H9 (cell line): ENCODE measurements at regions not wholly inside any gene's neighbourhood (a gene's known extent, or its start where the extent isn't known, plus 50 kb on each side); places are given as distances from the start of the nearest gene placed in this dataset.

Source experiments
- DNase-seq: peaks from one replicate; pipeline ENCODE4 v3.0.0-alpha.2; 2017
- H2AFZ ChIP-seq: one replicate; pipeline ENCODE4 v1.6.1; 2013; ENCODE audit warnings: mild to moderate bottlenecking, low read length, control low read depth, moderate library complexity
- H2AK5ac ChIP-seq: 2 replicates; pipeline ENCODE4 v1.6.1; 2013; ENCODE audit warnings: low read length, control low read depth, mixed read lengths; ENCODE audit not compliant: insufficient read length
- H2BK120ac ChIP-seq: one replicate; pipeline ENCODE4 v1.6.1; 2013; ENCODE audit warnings: low read depth, mild to moderate bottlenecking, low read length, control low read depth, inconsistent platforms; ENCODE audit not compliant: poor library complexity, severe bottlenecking
- H2BK12ac ChIP-seq: 2 replicates; pipeline ENCODE4 v1.6.1; 2013; ENCODE audit warnings: low read length, control low read depth, mixed read lengths, low read depth; ENCODE audit not compliant: insufficient read length
- H2BK15ac ChIP-seq: 2 replicates; pipeline ENCODE4 v1.6.1; 2013; ENCODE audit warnings: low read depth, low read length, control low read depth
- H2BK20ac ChIP-seq: one replicate; pipeline ENCODE4 v1.6.1; 2013; ENCODE audit warnings: low read depth, mild to moderate bottlenecking, low read length, control low read depth, inconsistent platforms; ENCODE audit not compliant: poor library complexity, severe bottlenecking
- H2BK5ac ChIP-seq: 2 replicates; pipeline ENCODE4 v1.6.1; 2013; ENCODE audit warnings: low read length, control low read depth, mixed read lengths; ENCODE audit not compliant: insufficient read length
- H3K14ac ChIP-seq: 2 replicates; pipeline ENCODE4 v1.6.1; 2013; ENCODE audit warnings: low read length, control low read depth; ENCODE audit not compliant: insufficient read depth
- H3K18ac ChIP-seq: 2 replicates; pipeline ENCODE4 v1.6.1; 2013; ENCODE audit warnings: low read depth, mild to moderate bottlenecking, mixed read lengths, low read length, control low read depth; ENCODE audit not compliant: insufficient read length
- H3K23ac ChIP-seq: 2 replicates; pipeline ENCODE4 v1.6.1; 2013; ENCODE audit warnings: low read length, control low read depth, mixed read lengths, low read depth; ENCODE audit not compliant: insufficient read length
- H3K23me2 ChIP-seq: 2 replicates; pipeline ENCODE4 v1.6.1; 2013; ENCODE audit warnings: low read depth, mild to moderate bottlenecking, mixed read lengths, low read length, control low read depth; ENCODE audit not compliant: insufficient read length, poor library complexity, severe bottlenecking
- H3K27ac ChIP-seq: 2 replicates; pipeline ENCODE4 v1.5.1; 2013; ENCODE audit warnings: low read length, control low read depth, mixed read lengths, low read depth; ENCODE audit not compliant: insufficient read length
- H3K27me3 ChIP-seq: 2 replicates; pipeline ENCODE4 v1.6.1; 2013; ENCODE audit warnings: low read length, control low read depth, inconsistent platforms; ENCODE audit not compliant: insufficient read depth
- H3K4ac ChIP-seq: 2 replicates; pipeline ENCODE4 v1.6.1; 2013; ENCODE audit warnings: low read depth, mild to moderate bottlenecking, control low read depth, inconsistent platforms, low read length, moderate library complexity
- H3K4me1 ChIP-seq: 2 replicates; pipeline ENCODE4 v1.6.1; 2013; ENCODE audit warnings: low read length, control low read depth, inconsistent platforms; ENCODE audit not compliant: insufficient read depth
- H3K4me2 ChIP-seq: 2 replicates; pipeline ENCODE4 v1.6.1; 2013; ENCODE audit warnings: low read length, control low read depth, mixed read lengths; ENCODE audit not compliant: insufficient read length, insufficient read depth
- H3K56ac ChIP-seq: 2 replicates; pipeline ENCODE4 v1.6.1; 2013; ENCODE audit warnings: low read depth, mild to moderate bottlenecking, mixed read lengths, low read length, control low read depth; ENCODE audit not compliant: insufficient read length
- H3K79me1 ChIP-seq: 2 replicates; pipeline ENCODE4 v1.6.1; 2013; ENCODE audit warnings: low read depth, mild to moderate bottlenecking, moderate library complexity, low read length, control low read depth, inconsistent platforms; ENCODE audit not compliant: insufficient read depth, poor library complexity, severe bottlenecking
- H3K79me2 ChIP-seq: 2 replicates; pipeline ENCODE4 v1.6.1; 2013; ENCODE audit warnings: low read length, control low read depth, inconsistent platforms; ENCODE audit not compliant: insufficient read depth
- H3K9ac ChIP-seq: 2 replicates; pipeline ENCODE4 v1.6.1; 2013; ENCODE audit warnings: low read length, control low read depth, mixed read lengths; ENCODE audit not compliant: insufficient read length; ENCODE audit errors: extremely low read depth
- H3K9me3 ChIP-seq: one replicate; pipeline ENCODE4 v1.6.1; 2013; ENCODE audit warnings: low read depth, low read length, inconsistent platforms; ENCODE audit not compliant: control insufficient read depth
- H3T11ph ChIP-seq: one replicate; pipeline ENCODE4 v1.6.1; 2013; ENCODE audit warnings: mild to moderate bottlenecking, low read length, control low read depth, inconsistent platforms
- H4K20me1 ChIP-seq: one replicate; pipeline ENCODE4 v1.6.1; 2013; ENCODE audit not compliant: control insufficient read depth, insufficient read length, insufficient read depth
- H4K5ac ChIP-seq: 2 replicates; pipeline ENCODE4 v1.6.1; 2013; ENCODE audit warnings: low read depth, mild to moderate bottlenecking, mixed read lengths, low read length, control low read depth; ENCODE audit not compliant: insufficient read length
- H4K8ac ChIP-seq: replicated peaks from 2 replicates; pipeline ENCODE4 v1.6.1; 2013; ENCODE audit warnings: low read length, control low read depth, mixed read lengths, low read depth; ENCODE audit not compliant: insufficient read length
- H4K91ac ChIP-seq: 2 replicates; pipeline ENCODE4 v1.6.1; 2013; ENCODE audit warnings: low read depth, mild to moderate bottlenecking, moderate library complexity, mixed read lengths, low read length, control low read depth; ENCODE audit not compliant: insufficient read length
- H3K27ac Mint-ChIP-seq, 3 experiments: 2 replicates in 2 of 3; 3 replicates in 1 of 3; pipeline ENCODE4 v1.8.0; 2020 to 2021; ENCODE audit warnings: mixed read lengths in 3 of 3, mild to moderate bottlenecking in 1 of 3, moderate library complexity in 1 of 3
- H3K27me3 Mint-ChIP-seq: 2 replicates; pipeline ENCODE4 v1.8.0; 2021; ENCODE audit warnings: low read depth, mild to moderate bottlenecking, moderate library complexity, mixed read lengths
- H3K36me3 Mint-ChIP-seq, 3 experiments: 2 replicates in 2 of 3; 3 replicates in 1 of 3; pipeline ENCODE4 v1.8.0; 2020 to 2021; ENCODE audit warnings: low read depth in 3 of 3, mixed read lengths in 3 of 3; ENCODE audit not compliant: insufficient read depth in 1 of 3
- H3K4me1 Mint-ChIP-seq, 2 experiments: 2 replicates each; pipeline ENCODE4 v1.8.0; 2020; ENCODE audit warnings: mixed read lengths in 2 of 2
- H3K4me3 Mint-ChIP-seq, 2 experiments: 2 replicates in 1 of 2; 3 replicates in 1 of 2; pipeline ENCODE4 v1.8.0; 2020 to 2021; ENCODE audit warnings: mild to moderate bottlenecking in 2 of 2, mixed read lengths in 2 of 2, moderate library complexity in 1 of 2
- H3K9me3 Mint-ChIP-seq, 2 experiments: 2 replicates in 1 of 2; 3 replicates in 1 of 2; pipeline ENCODE4 v1.8.0; 2020; ENCODE audit warnings: mild to moderate bottlenecking in 2 of 2, mixed read lengths in 2 of 2, moderate library complexity in 1 of 2
- CTCF ChIP-seq: fragments of 200-600 bp; sonication (generic); conservative IDR thresholded peaks from 3 replicates; pipeline ENCODE4 v1.8.0; 2021; ENCODE audit warnings: antibody characterized with exemption, mild to moderate bottlenecking
- whole genome bisulfite sequencing: extraction: QIAGEN DNeasy Blood & Tissue Kit; methylation state at CpG from one replicate; pipeline ENCODE4 v1.1.7; 2013; ENCODE audit warnings: missing lambda C conversion rate, low lambda C conversion rate, mixed read lengths; ENCODE audit not compliant: insufficient read length; ENCODE audit errors: extremely low coverage; 5-methylcytosine and 5-hydroxymethylcytosine counted together

- no peak overlapping the region for H3K23ac ChIP-seq
- H4K20me1 ChIP-seq, result no peaks in the 10 kb centered on the region
- no peak overlapping the region; the same call in 1 of the 2 replicates for H2BK15ac ChIP-seq
- no peak overlapping the region for H4K91ac ChIP-seq
- H3K14ac ChIP-seq, result no peak overlapping the region
- H3K9me3 Mint-ChIP-seq, result peaks cover 2 to 3% of the 10 kb centered on the region in 2 experiments; a peak in 3 of 5 replicates
- no peaks in the 10 kb centered on the region for H3K4me1 Mint-ChIP-seq
- H3K27ac Mint-ChIP-seq, result no peak overlapping the region
- no peaks in the 10 kb centered on the region for H3K4me1 ChIP-seq
- no CpG with 5 or more reads among the region's 7 CpGs for WGBS
- H2AK5ac ChIP-seq, result no peak overlapping the region
- H3K4me2 ChIP-seq, result no peak overlapping the region
- H4K5ac ChIP-seq, result no peak overlapping the region
- no peak overlapping the region for H3K9ac ChIP-seq
- H3K79me1 ChIP-seq, result no peaks in the 10 kb centered on the region
- no peak overlapping the region for H3T11ph ChIP-seq
- H3K79me2 ChIP-seq, result no peaks in the 10 kb centered on the region
- no peak overlapping the region for H3K27ac ChIP-seq
- no peak overlapping the region for H3K4me3 Mint-ChIP-seq
- H2BK20ac ChIP-seq, result no peak overlapping the region
- H3K36me3 Mint-ChIP-seq, result no peaks in the 10 kb centered on the region
- peaks cover 4% of the 10 kb centered on the region for H3K27me3 Mint-ChIP-seq
- TF ChIP-seq CTCF, result no peak
- no peak overlapping the region for H2BK12ac ChIP-seq
- no peak overlapping the region for H2BK5ac ChIP-seq
- H3K18ac ChIP-seq, result no peak overlapping the region
- no peak overlapping the region for H3K4ac ChIP-seq
- DNase-seq, result no peak
- no peaks in the 10 kb centered on the region for H3K23me2 ChIP-seq
- H4K8ac ChIP-seq, result no peak overlapping the region
- H3K27me3 ChIP-seq, result no peaks in the 10 kb centered on the region
- H2AFZ ChIP-seq, result no peak overlapping the region
- H2BK120ac ChIP-seq, result no peak overlapping the region
- no peak overlapping the region for H3K56ac ChIP-seq
- no peaks in the 10 kb centered on the region for H3K9me3 ChIP-seq
Observed at GRCh38 chr7:1309996-1310395, 77.3 kb downstream of the UNCX start.
